Stimulated activated memory B cell treated with anti-CD40 and anti-IgM and Interleukin-4, amounts not matched to agents 10 μg/mL and 1 μg/mL and 100 μg/mL, for 72 hours (primary cell): ENCODE measurements at regions not wholly inside any gene's neighbourhood (a gene's known extent, or its start where the extent isn't known, plus 50 kb on each side); places are given as distances from the start of the nearest gene placed in this dataset.
"Not testable (repeated sequence)": the region's sequence is repeated elsewhere in the genome, so short reads cannot be mapped to it uniquely, and the experiment has no call there.

ENCODE experiments used
- ATAC-seq: fragments of 150-1000 bp; cut with Tn5 transposase; 2 replicates; pipeline ENCODE4 v1.10.0; 2021
- H3K27ac Mint-ChIP-seq: one replicate; pipeline ENCODE4 v1.8.0; 2022; ENCODE audit warnings: mild to moderate bottlenecking, mixed read lengths
- H3K27me3 Mint-ChIP-seq: one replicate; pipeline ENCODE4 v1.8.0; 2022; ENCODE audit warnings: mixed read lengths
- H3K36me3 Mint-ChIP-seq: one replicate; pipeline ENCODE4 v1.8.0; 2022; ENCODE audit warnings: mixed read lengths
- H3K4me1 Mint-ChIP-seq: one replicate; pipeline ENCODE4 v1.8.0; 2022; ENCODE audit warnings: mixed read lengths
- H3K4me3 Mint-ChIP-seq: one replicate; pipeline ENCODE4 v1.8.0; 2022; ENCODE audit warnings: mild to moderate bottlenecking, moderate library complexity, mixed read lengths
- H3K9me3 Mint-ChIP-seq: one replicate; pipeline ENCODE4 v1.8.0; 2022; ENCODE audit warnings: mixed read lengths

DNA sequence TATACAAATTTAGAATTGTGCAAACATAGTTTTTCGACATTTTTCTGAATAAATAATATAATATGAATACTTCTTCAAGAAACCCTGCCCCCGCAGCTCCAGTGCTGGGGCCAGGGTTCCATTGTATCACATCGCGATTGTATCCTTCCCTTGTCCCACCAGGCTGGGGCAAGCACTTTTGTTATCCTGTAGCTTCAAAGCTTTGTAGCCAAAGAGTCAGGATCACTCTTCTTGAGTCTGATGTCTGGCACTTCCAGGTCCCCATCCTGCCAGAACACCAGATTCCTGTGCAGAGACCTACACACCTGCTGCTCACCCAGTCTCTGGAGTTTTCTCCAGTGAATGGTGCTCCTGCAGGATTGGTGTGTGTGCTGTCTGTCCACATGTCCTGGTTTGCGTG, 186.9 kb downstream of the ASB1 start:
- ATAC-seq: no peak
- peaks cover 18% of the 10 kb centered on the region for H3K9me3 Mint-ChIP-seq
- no peaks in the 10 kb centered on the region for H3K27me3 Mint-ChIP-seq
- no peaks in the 10 kb centered on the region for H3K36me3 Mint-ChIP-seq
- no peak overlapping the region for H3K4me3 Mint-ChIP-seq
- H3K27ac Mint-ChIP-seq: no peak overlapping the region
- H3K4me1 Mint-ChIP-seq: no peaks in the 10 kb centered on the region

DNA sequence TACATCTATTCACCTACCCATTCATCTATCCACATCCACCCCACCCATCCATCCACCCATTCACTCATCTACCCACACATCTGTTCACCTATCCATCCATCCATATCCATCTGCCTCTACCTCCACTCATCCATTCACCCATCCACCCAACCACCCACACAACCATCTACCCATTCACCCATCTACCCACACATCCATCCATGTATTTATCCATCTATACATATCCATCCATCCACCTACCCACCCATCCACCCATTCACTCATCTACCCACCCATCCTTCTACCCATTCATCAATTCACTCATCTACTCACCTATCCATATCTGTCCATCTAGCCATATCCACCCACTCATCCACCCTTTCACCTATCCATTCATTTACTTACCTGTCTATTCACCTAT, 187.6 kb downstream of the ASB1 start:
- Mint-ChIP-seq H3K36me3 (no peaks in the 10 kb centered on the region), H3K27me3 (peaks cover 4% of the 10 kb centered on the region), H3K4me3 (no peak overlapping the region), H3K4me1 (no peaks in the 10 kb centered on the region), H3K9me3 (peaks cover 15% of the 10 kb centered on the region), H3K27ac (no peak overlapping the region)
- ATAC-seq: no peak

GRCh38 chr2:238615187-238615586, 188.5 kb downstream of the ASB1 start:
- peaks cover 15% of the 10 kb centered on the region for H3K9me3 Mint-ChIP-seq
- H3K4me1 Mint-ChIP-seq: no peaks in the 10 kb centered on the region
- no peak for ATAC-seq
- H3K27ac Mint-ChIP-seq: no peak overlapping the region
- peaks cover 10% of the 10 kb centered on the region for H3K27me3 Mint-ChIP-seq
- no peak overlapping the region for H3K4me3 Mint-ChIP-seq
- H3K36me3 Mint-ChIP-seq: no peaks in the 10 kb centered on the region

- H3K27ac Mint-ChIP-seq: no peak overlapping the region
- H3K9me3 Mint-ChIP-seq: peaks cover 7% of the 10 kb centered on the region
- ATAC-seq: no peak
- H3K4me3 Mint-ChIP-seq: no peak overlapping the region
- H3K36me3 Mint-ChIP-seq: no peaks in the 10 kb centered on the region
- no peaks in the 10 kb centered on the region for H3K4me1 Mint-ChIP-seq
- H3K27me3 Mint-ChIP-seq: peaks cover 20% of the 10 kb centered on the region
Measured at GRCh38 chr2:238616681-238617080, 190.0 kb downstream of the ASB1 start.

GRCh38 chr2:238618494-238619283, 192.0 kb downstream of the ASB1 start:
- not testable (repeated sequence) for H3K27ac Mint-ChIP-seq, ATAC-seq, H3K4me1 Mint-ChIP-seq, H3K9me3 Mint-ChIP-seq, H3K36me3 Mint-ChIP-seq, H3K4me3 Mint-ChIP-seq
- peaks cover 36% of the 10 kb centered on the region for H3K27me3 Mint-ChIP-seq

DNA sequence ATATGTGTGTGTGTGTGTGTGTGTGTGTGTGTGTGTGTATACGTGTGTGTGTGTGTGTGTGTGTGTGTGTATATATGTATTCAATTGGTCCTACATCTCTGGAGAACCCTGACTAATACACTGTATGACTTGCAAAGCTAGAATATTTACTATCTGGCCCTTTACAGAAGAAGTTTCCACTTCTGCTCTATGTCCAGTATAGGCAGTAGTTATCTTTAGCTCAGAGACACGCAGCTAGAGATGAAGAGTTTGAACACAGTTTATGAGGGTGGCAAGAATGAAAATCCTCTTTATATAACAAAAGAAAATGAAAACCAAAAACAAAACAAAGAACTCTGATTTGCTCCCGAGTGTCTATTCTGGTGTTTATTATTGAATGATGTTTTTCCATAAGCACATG, 201.2 kb downstream of the ASB1 start:
- peaks cover 4% of the 10 kb centered on the region for H3K27me3 Mint-ChIP-seq
- no peak overlapping the region for H3K4me3 Mint-ChIP-seq
- no peak overlapping the region for H3K27ac Mint-ChIP-seq
- no peaks in the 10 kb centered on the region for H3K36me3 Mint-ChIP-seq
- ATAC-seq: no peak
- H3K4me1 Mint-ChIP-seq: no peaks in the 10 kb centered on the region
- H3K9me3 Mint-ChIP-seq: peaks cover 16% of the 10 kb centered on the region

GRCh38 chr2:238629064-238629463, 202.3 kb downstream of the ASB1 start:
- peaks cover 15% of the 10 kb centered on the region for H3K9me3 Mint-ChIP-seq
- H3K36me3 Mint-ChIP-seq: no peaks in the 10 kb centered on the region
- no peaks in the 10 kb centered on the region for H3K4me1 Mint-ChIP-seq
- H3K27ac Mint-ChIP-seq: no peak overlapping the region
- H3K27me3 Mint-ChIP-seq: no peaks in the 10 kb centered on the region
- no peak overlapping the region for H3K4me3 Mint-ChIP-seq
- no peak for ATAC-seq

GRCh38 chr2:238631491-238632180, 204.9 kb downstream of the ASB1 start:
- Mint-ChIP-seq H3K4me1 (no peaks in the 10 kb centered on the region), H3K27ac (no peak overlapping the region), H3K27me3 (peaks cover 11% of the 10 kb centered on the region), H3K9me3 (peaks cover 6% of the 10 kb centered on the region), H3K4me3 (no peak overlapping the region), H3K36me3 (no peaks in the 10 kb centered on the region)
- ATAC-seq: no peak

DNA sequence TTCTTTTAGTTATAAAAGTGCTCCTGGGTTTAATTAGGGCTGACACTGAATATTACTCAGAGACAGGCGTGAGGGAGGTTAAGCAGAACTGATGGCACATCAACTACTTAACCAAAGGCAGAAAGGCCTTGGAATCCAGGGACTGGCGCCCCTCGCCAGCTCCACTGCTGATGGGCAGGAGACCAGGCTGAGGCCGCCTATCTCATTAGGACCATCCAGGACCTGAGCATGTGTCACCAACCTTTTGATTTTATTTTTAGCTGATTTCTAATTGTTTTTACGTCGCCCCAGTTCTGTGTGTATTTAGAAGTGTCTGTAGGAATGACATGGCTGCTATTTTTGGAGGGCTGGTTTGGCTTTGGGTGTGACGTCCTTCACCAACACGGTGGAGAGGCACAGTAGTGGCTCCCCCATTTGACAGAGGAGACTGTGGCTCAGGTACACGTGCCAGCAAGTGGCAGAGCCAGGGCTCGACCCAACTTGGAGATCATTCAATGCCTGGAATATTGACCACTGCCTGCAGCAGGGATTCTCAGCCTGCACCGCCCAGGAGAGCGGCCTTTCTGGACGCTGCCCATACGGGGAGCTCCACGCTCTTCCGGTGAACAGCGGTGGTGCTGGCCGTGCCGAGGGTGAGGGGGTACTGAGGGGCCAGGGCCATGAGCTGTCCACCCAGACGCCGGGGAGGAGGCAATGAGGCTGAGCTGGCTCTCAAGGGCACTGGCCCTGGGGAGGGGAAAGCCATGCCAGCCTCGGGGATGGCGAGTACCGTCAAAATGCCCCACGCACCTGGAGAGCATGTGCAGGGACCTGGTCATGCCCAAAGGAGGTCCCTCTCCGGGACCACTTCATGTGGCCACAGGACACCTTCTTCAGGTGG, 205.7 kb downstream of the ASB1 start:
- H3K36me3 Mint-ChIP-seq: no peaks in the 10 kb centered on the region
- H3K4me3 Mint-ChIP-seq: no peak overlapping the region
- no peaks in the 10 kb centered on the region for H3K4me1 Mint-ChIP-seq
- H3K27me3 Mint-ChIP-seq: peaks cover 11% of the 10 kb centered on the region
- H3K27ac Mint-ChIP-seq: no peak overlapping the region
- ATAC-seq: peak; percentile 24
- peaks cover 6% of the 10 kb centered on the region for H3K9me3 Mint-ChIP-seq

- Mint-ChIP-seq H3K9me3 (peaks cover 6% of the 10 kb centered on the region), H3K4me1 (no peaks in the 10 kb centered on the region), H3K27me3 (peaks cover 13% of the 10 kb centered on the region), H3K27ac (no peak overlapping the region), H3K36me3 (no peaks in the 10 kb centered on the region), H3K4me3 (no peak overlapping the region)
- ATAC-seq: no peak
Measured at GRCh38 chr2:238633426-238634328, 206.9 kb downstream of the ASB1 start.

DNA sequence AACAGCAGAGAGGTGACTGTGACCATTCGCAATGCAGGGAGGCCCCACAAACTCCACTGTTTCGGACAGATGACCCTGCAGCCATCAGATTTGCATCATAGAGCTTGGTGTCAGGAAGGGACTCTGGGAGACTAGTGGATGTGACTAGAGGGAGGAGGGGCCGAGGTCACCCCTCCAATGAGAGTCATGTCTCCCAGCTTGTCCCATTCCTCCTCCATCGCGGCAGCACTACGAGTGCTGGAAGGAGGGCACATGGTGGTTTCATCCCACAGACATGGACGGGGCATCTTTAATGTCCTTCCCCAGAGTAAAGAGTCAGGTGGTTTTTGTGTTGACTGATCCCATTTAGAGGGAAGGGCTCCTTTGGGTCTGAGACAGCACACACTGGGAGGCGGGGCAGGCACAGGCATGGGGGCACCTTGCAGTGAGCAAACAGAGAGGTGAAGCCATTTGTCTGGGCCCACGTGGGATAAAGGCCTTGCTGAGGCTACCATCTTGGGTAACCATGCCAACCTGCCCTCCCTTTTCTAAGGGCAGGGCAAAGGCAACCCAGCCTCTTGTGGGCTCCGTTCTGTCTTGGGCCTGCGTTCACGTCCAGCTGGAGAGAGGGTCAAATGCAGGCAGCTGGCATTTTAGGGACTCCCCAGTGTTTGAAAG, 208.1 kb downstream of the ASB1 start:
- H3K27me3 Mint-ChIP-seq: peaks cover 23% of the 10 kb centered on the region
- H3K9me3 Mint-ChIP-seq: peaks cover 6% of the 10 kb centered on the region
- no peak for ATAC-seq

DNA sequence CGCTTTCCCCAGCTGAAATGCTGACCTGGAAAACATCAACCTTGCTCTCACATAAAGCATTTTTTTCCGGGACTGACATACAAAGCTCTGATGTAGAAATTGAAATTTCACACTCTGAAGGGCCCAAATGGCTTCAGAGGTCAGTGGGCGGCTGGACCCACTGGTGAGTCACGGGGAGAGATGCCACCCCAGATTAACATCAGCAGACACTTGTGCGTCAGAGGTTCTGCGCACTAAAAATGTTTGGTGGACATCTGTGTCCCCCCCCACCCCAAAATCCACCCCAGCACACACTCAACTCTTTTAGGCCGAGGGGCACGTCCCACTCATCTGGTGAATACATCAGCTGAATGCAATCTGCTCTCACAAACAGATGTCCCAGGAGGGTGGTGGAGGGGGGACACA, 208.9 kb downstream of the ASB1 start:
- Mint-ChIP-seq H3K4me3 (no peak overlapping the region), H3K27ac (no peak overlapping the region), H3K4me1 (no peaks in the 10 kb centered on the region), H3K9me3 (peaks cover 6% of the 10 kb centered on the region), H3K27me3 (peaks cover 31% of the 10 kb centered on the region), H3K36me3 (no peaks in the 10 kb centered on the region)
- no peak for ATAC-seq

More for the DNA sequence above, 208.1 kb downstream of the ASB1 start:
- Mint-ChIP-seq H3K36me3 (no peaks in the 10 kb centered on the region), H3K27ac (no peak overlapping the region), H3K4me3 (no peak overlapping the region), H3K4me1 (no peaks in the 10 kb centered on the region)

- no peak for ATAC-seq
- Mint-ChIP-seq H3K27ac (no peak overlapping the region), H3K9me3 (peaks cover 6% of the 10 kb centered on the region), H3K4me1 (no peaks in the 10 kb centered on the region), H3K4me3 (no peak overlapping the region), H3K27me3 (peaks cover 33% of the 10 kb centered on the region), H3K36me3 (no peaks in the 10 kb centered on the region)
Measured at GRCh38 chr2:238636269-238637073, 209.7 kb downstream of the ASB1 start.
